DOHH2 (cell line): ENCODE measurements at regions not wholly inside any gene's neighbourhood (a gene's known extent, or its start where the extent isn't known, plus 50 kb on each side); places are given as distances from the start of the nearest gene placed in this dataset.
"Not testable (repeated sequence)": the region's sequence is repeated elsewhere in the genome, so short reads cannot be mapped to it uniquely, and the experiment has no call there.

Experiments used
- H3F3A ChIP-seq: fragments of 200-600 bp; sonication (generic), shearing (Covaris generic); 2 replicates; pipeline ENCODE4 v1.6.0; 2016; ENCODE audit warnings: antibody characterized with exemption, mild to moderate bottlenecking; ENCODE audit not compliant: control insufficient read depth, insufficient read depth
- H3K27ac ChIP-seq: fragments of 200-600 bp; sonication (generic); 2 replicates; pipeline ENCODE4 v1.5.1; 2014; ENCODE audit warnings: low read depth, mild to moderate bottlenecking, low read length, moderate library complexity
- H3K27me3 ChIP-seq: fragments of 200-600 bp; sonication (generic); 2 replicates; pipeline ENCODE4 v1.6.1; 2014; ENCODE audit warnings: mild to moderate bottlenecking, low read length, mixed read lengths; ENCODE audit not compliant: control insufficient read depth
- H3K36me3 ChIP-seq: fragments of 200-600 bp; sonication (generic); 2 replicates; pipeline ENCODE4 v1.6.1; 2014; ENCODE audit warnings: mild to moderate bottlenecking, low read length, moderate library complexity, mixed read lengths; ENCODE audit not compliant: control insufficient read depth
- H3K4me1 ChIP-seq: fragments of 200-600 bp; sonication (generic); 2 replicates; pipeline ENCODE4 v1.6.1; 2014; ENCODE audit warnings: mild to moderate bottlenecking, low read length, mixed read lengths; ENCODE audit not compliant: control insufficient read depth
- H3K4me2 ChIP-seq: fragments of 200-600 bp; sonication (generic); 2 replicates; pipeline ENCODE4 v1.6.0; 2014; ENCODE audit warnings: mild to moderate bottlenecking, low read length, moderate library complexity
- H3K4me3 ChIP-seq: fragments of 200-600 bp; sonication (generic); 2 replicates; pipeline ENCODE4 v1.5.1; 2014; ENCODE audit warnings: mild to moderate bottlenecking, low read length, mixed read lengths
- H3K79me2 ChIP-seq: fragments of 200-600 bp; sonication (generic); 2 replicates; pipeline ENCODE4 v1.6.1; 2014; ENCODE audit warnings: mild to moderate bottlenecking, low read length, mixed read lengths; ENCODE audit not compliant: control insufficient read depth
- H3K9me2 ChIP-seq: fragments of 200-600 bp; sonication (generic); replicated peaks from 2 replicates; pipeline ENCODE4 v1.6.1; 2014; ENCODE audit warnings: mild to moderate bottlenecking, low read length, mixed read lengths; ENCODE audit not compliant: control insufficient read depth
- H3K9me3 ChIP-seq: fragments of 200-600 bp; sonication (generic); 2 replicates; pipeline ENCODE4 v1.6.1; 2014; ENCODE audit warnings: antibody characterized with exemption, low read length, mixed read lengths; ENCODE audit not compliant: control insufficient read depth, insufficient read depth
- H4K20me1 ChIP-seq: fragments of 200-600 bp; sonication (generic); 2 replicates; pipeline ENCODE4 v1.6.0; 2014; ENCODE audit warnings: low read depth, mild to moderate bottlenecking, antibody characterized with exemption, low read length, moderate library complexity; ENCODE audit not compliant: control insufficient read depth, insufficient read depth
- CTCF ChIP-seq: fragments of 200-600 bp; sonication (generic); IDR thresholded peaks from one replicate; pipeline ENCODE4 v1.5.1; 2014; ENCODE audit warnings: antibody characterized with exemption, mild to moderate bottlenecking, low read depth, low read length; ENCODE audit not compliant: poor library complexity, severe bottlenecking
- EZH2phosphoT487 ChIP-seq: fragments of 200-600 bp; sonication (generic); IDR thresholded peaks from 2 replicates; pipeline ENCODE4 v1.6.1; 2017; ENCODE audit warnings: borderline replicate concordance, mild to moderate bottlenecking, antibody characterized with exemption, low read length, moderate library complexity, mixed read lengths

- no peaks in the 10 kb centered on the region for H3K9me3 ChIP-seq
- no peaks in the 10 kb centered on the region for H4K20me1 ChIP-seq
- no peak overlapping the region for H3K27ac ChIP-seq
- H3K79me2 ChIP-seq, result no peaks in the 10 kb centered on the region
- no peak for TF ChIP-seq CTCF
- TF ChIP-seq EZH2phosphoT487, result no peak
- no peaks in the 10 kb centered on the region for H3K36me3 ChIP-seq
- H3K4me2 ChIP-seq, result no peak overlapping the region
- no peaks in the 10 kb centered on the region for H3F3A ChIP-seq
- H3K4me1 ChIP-seq, result peaks cover 5% of the 10 kb centered on the region
- peaks cover 9% of the 10 kb centered on the region for H3K27me3 ChIP-seq
- no peaks in the 10 kb centered on the region for H3K9me2 ChIP-seq
- no peak overlapping the region for H3K4me3 ChIP-seq
Measured at GRCh38 chr20:36082315-36082915, 72.1 kb upstream of the EPB41L1 start.

- not testable (repeated sequence) for H3K79me2 ChIP-seq, H3K9me2 ChIP-seq, H3K27ac ChIP-seq, H3K27me3 ChIP-seq, H3K9me3 ChIP-seq, H3K4me2 ChIP-seq, H3K4me3 ChIP-seq, H3F3A ChIP-seq, H3K36me3 ChIP-seq, H4K20me1 ChIP-seq, H3K4me1 ChIP-seq
Measured at GRCh38 chr20:36083200-36083599, 71.3 kb upstream of the EPB41L1 start.

GRCh38 chr20:36084356-36084755 lies 70.2 kb upstream of the EPB41L1 start:
- no peaks in the 10 kb centered on the region for H3F3A ChIP-seq
- H3K4me1 ChIP-seq, result peaks cover 5% of the 10 kb centered on the region
- H4K20me1 ChIP-seq, result no peaks in the 10 kb centered on the region
- no peaks in the 10 kb centered on the region for H3K9me2 ChIP-seq
- H3K4me3 ChIP-seq, result no peak overlapping the region
- H3K9me3 ChIP-seq, result no peaks in the 10 kb centered on the region
- no peak overlapping the region for H3K4me2 ChIP-seq
- H3K27ac ChIP-seq, result no peak overlapping the region
- TF ChIP-seq CTCF, result no peak
- peaks cover 9% of the 10 kb centered on the region for H3K27me3 ChIP-seq
- H3K36me3 ChIP-seq, result no peaks in the 10 kb centered on the region
- H3K79me2 ChIP-seq, result no peaks in the 10 kb centered on the region

- Histone ChIP-seq H3K9me2 (no peaks in the 10 kb centered on the region), H3K36me3 (no peaks in the 10 kb centered on the region), H3F3A (no peaks in the 10 kb centered on the region), H3K4me1 (peaks cover 5% of the 10 kb centered on the region), H3K27ac (no peak overlapping the region), H3K4me2 (no peak overlapping the region), H4K20me1 (no peaks in the 10 kb centered on the region), H3K79me2 (no peaks in the 10 kb centered on the region), H3K4me3 (no peak overlapping the region), H3K9me3 (no peaks in the 10 kb centered on the region), H3K27me3 (peaks cover 10% of the 10 kb centered on the region)
- TF ChIP-seq CTCF (no peak), EZH2phosphoT487 (no peak)
Measured at GRCh38 chr20:36084897-36085613, 69.5 kb upstream of the EPB41L1 start.
